GM19395 (cell line): ENCODE measurements at regions not wholly inside any gene's neighbourhood (a gene's known extent, or its start where the extent isn't known, plus 50 kb on each side); places are given as distances from the start of the nearest gene placed in this dataset.
"Not testable (repeated sequence)": the region's sequence is repeated elsewhere in the genome, so short reads cannot be mapped to it uniquely, and the experiment has no call there.

Experiments
- ATAC-seq: cut with Tn5 transposase; IDR thresholded peaks from one replicate; pipeline ENCODE4 v1.9.1; 2021; ENCODE audit warnings: mild to moderate bottlenecking, moderate library complexity; ENCODE audit not compliant: unreplicated experiment

GRCh38 chr12:66733321-66733720 lies 54.4 kb upstream of the GRIP1 start:
- no peak for ATAC-seq

DNA sequence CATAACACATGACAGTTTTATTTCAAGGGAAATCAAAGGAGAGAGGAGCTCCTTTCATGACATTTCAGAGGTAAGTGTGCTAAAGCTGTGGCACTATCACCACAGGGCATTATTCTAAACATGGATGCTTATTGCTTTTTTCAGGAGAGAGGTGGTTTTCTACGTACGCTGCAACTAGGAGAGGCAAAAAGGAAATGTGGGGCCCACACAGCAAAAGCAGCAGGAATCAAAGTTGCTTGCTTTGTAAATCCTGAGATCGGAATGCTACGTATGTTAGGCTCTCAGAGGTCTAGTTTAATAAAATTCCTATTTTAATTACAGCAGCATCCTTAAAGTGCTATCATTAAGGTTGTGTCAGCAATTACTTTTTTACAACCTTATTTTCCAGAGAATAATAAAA lies 55.0 kb upstream of the GRIP1 start:
- no peak for ATAC-seq

GRCh38 chr12:66735275-66735674 lies 56.4 kb upstream of the GRIP1 start:
- no peak for ATAC-seq

DNA sequence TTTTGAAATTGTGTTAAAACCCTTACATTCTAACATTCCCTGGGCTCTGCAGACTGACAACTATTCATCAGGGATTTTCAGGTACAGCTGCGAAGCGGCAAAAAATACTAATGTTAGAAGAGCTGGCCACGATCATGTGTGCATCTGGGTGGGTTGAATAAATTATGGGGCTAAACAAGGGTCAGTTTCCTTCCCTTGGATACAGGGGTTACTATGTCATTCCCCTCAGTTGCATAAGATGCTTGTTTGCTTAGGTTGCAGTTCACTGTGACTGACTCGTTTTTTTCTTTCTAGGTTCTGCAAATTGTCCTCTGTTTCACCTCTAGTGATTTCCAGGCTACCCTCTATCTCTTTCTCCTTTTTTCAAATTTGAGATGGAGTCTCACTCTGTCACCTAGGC lies 58.1 kb upstream of the GRIP1 start:
- ATAC-seq, result no peak

- ATAC-seq, result no peak
These were observed 60.4 kb upstream of the GRIP1 start for GRCh38 chr12:66739266-66739665.

DNA sequence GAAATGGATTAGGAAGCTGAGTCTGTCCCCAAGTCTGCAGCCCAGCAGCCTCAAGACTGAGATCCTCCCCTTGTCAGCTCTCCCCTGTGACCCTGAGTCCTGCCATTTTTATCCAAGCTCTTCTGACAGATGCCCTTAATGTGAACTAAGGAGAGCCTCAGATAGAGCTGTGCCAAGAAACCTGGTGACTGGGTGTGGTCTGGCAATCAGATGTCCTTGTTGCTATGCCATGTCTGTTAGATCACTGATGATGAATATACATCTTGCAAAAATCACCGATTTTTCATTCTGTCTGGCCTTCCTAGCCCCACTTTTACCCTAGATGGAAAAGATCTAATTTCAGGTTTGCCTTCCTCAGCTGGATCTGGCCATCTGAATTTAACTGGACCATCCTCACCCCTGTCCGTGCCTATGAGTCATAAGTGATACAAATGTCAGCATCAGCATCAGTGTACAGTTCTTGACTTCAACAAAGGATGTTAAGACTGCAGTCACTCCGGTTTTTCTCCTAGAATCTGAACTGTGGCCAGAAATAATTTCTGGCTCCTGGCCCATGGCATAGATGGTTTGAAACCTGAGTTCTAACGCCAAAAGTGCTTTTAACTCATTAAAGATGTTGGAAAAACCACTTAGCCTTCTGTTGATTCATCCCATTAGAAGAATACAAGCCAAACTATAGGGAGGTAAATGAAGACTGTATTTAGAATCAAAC lies 61.2 kb upstream of the GRIP1 start:
- ATAC-seq, result no peak

- ATAC-seq, result no peak
These were observed 61.9 kb upstream of the GRIP1 start for GRCh38 chr12:66740732-66741131.

DNA sequence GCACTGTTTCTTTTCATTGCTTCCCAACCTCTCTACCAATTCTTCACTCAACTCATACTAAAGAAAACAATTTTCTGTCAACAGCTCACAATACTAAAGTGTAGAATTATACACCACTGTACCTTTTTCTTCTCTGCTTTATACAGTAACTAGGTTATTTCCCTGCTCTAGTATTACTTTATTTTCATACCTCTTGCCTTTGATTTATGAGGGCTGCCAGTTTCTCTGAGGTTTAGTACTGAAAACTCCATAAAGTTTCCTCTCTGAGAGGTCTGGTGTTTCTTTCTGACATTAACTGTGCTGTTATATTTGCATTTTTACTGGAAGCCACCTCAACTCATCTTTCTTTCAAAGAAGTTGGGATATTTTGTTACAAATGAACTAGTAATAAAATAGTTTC lies 63.0 kb upstream of the GRIP1 start:
- no peak for ATAC-seq

DNA sequence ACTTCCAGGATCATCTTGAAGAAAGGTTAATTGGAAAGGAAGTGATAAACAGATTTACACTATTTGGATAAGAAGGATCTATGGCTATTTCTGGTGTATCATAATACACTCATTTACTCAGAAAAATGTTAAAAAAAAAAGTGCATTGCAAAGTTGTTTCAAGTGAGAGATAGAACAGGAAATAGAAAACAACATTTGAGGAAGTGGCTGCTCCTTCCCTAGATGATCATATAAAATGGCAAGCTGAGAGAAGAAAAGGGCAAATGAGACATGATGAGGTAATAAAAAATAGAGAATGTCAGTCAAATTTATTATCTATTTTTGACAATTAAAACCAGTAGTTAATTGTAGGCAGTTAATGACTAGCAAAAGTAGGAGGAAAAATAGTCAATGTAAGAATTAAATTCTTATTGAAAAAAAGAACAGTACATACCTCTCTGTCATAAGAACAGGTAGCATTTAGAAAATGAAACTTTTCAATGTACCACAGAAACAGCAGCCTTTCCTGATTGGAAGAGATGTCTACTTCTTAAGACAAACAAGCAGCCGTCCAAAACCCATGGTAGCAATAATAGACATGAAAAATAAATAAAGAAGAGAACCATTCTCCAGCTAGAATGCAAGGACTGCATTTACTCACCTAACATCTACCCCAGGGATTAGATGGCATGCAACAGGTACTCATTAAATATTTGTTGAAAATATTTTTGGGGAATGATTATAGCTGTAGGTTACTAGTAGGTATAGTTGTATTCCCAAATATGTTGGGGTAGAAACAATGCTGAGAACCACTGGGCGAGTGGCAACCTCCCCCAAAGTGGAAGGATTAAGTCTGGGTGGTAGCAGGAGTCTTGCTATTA lies 63.9 kb upstream of the GRIP1 start:
- no peak for ATAC-seq

DNA sequence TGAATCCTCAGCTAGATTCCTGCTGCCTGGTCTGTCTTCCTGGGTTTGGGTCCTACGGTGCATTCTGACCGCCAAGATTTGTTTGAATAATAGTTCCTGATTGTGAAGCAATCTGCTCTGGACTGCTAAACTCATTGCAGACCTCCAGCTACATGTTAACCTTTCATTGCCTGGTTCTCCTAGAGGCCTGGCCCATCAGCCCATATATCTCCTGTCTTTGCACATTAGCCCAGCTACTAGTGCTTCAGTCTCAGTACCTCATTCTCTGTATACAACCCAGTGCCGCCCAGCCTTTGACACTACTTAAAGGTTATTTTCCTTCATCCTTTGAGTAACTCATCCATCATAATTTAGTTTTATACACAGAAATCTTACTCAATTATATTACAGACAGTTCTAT lies 65.6 kb upstream of the GRIP1 start:
- ATAC-seq, result no peak

DNA sequence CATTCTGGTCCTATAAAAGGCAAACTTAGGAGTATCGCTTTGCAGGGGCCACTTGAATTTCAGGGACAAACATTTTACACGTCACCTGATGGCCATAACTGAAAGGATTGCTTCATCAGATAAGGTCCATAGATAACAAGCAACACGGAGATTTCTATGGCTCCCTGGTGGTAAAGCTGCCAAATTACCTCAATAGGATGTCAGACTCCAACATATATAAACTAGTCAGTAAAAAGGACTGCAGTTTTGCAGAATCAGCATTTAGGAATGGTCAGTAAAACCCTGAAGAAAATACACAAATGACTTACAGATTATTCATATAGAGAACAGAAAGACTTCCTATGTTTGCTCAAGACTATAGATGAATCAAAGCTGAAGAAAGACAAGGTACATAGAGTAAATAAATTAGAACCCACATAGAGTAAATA lies 66.1 kb upstream of the GRIP1 start:
- ATAC-seq, result no peak

DNA sequence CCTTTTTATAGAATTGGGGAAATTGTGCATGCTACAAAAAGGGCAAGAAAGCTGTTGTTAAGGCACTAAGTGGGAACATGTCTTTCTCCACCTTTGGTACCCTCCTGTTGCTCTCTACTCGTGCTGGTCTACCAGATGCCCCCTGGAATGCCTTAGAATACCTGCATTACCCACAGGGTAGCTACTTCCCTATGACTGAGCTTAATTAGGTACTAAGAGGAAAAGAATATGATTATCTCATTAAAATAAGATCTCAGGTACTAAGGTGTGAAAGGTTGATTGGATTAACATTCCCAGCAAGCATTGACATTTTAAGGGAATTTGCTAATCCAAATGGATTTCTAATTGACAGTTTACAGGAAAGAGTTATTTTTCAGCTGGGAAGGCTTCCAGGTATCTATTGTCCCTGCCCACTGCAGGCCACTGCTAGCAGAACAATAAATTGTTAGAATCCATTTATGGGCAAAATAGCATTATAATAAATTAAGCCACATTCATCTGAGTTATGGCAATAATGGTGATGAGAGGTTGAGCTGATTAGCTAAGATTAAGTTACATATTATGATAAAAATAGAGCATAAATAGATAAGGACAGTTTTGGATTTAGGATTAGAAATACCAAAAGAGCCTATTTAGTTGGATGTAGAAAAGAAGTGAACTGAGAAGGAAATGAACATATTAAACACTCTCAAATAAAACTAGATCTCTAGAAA lies 67.8 kb upstream of the GRIP1 start:
- ATAC-seq, result no peak

DNA sequence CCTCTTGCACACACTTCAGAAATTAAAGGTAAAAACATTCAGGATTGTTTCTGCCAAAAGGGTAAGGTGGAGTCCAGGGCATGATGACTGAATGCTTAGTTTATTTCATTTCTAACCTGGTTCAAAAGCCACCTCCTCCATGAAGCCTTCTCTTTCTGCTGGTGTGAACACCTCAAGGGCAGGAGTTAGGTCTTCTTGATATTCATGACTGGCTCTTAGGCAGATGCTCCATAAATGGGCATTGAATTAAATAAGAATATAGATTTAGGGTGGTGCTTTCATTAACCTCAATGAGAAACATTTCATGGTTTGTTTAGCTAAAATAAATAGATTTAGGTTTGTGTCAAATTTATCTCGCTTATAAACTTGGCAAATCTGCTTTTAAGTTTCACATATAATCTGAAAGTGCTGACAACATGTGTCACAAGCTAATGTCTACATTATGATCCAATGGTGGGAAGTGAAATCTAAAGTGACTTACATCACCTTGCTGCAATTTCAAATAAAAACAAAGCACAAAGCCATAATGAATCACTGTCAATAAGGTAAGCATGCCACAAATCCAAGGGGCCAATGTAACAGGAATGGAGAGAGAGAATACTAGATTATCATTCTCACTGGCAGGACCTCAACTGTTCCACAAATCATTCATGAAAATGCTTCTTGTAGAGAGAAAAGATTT lies 72.7 kb upstream of the GRIP1 start:
- no peak for ATAC-seq

- ATAC-seq, result no peak
These were observed 74.9 kb upstream of the GRIP1 start for GRCh38 chr12:66753810-66754209.

DNA sequence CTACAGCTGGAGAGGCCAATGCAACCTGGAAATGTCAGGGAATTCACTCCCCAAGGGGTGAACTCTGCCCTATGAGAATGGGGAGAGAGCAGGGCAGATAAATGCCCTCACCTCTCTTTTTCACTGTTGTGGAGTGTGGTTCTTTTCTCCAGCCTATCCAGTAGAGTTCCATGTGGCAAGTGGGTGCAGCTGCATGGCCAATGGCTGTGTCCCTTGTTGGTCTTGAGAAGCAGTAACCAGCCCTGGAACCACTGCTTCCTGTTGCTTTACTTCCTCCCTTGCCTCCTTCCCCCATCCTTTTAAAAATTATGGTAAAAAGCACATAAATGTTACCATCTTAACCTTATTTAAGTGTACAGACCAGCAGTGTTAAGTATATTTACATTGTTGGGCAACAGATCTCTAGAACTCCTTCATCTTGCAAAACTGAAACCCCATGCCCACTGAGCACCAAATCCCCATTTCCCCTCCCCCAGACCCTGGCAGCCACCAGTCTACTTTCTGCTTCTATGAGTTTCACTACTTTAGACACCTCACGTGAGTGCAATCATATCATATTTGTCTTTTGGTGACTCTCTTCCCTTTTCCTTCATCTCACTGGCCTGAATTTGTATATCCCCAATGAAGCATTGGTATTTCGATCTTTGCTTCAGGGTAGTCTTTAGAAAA lies 77.0 kb upstream of the GRIP1 start:
- ATAC-seq, result no peak

DNA sequence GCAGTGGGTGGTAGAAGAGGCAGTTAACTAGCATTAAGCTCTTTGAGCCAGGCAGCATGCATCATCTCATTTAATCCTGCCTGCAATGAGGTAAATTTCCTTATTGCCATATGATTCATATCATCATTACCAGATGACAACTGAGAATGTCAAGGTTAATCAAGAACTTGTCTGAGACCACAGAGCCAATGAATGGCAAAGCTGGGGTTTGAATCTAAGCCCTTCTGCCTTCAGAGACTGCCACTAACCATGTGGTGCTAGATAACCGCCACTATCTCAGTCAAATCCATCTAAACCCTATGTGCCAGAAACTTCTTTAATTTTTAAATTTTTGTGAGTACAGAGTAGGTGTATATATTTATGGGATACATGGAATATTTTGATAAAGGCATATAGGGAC lies 77.8 kb upstream of the GRIP1 start:
- no peak for ATAC-seq

DNA sequence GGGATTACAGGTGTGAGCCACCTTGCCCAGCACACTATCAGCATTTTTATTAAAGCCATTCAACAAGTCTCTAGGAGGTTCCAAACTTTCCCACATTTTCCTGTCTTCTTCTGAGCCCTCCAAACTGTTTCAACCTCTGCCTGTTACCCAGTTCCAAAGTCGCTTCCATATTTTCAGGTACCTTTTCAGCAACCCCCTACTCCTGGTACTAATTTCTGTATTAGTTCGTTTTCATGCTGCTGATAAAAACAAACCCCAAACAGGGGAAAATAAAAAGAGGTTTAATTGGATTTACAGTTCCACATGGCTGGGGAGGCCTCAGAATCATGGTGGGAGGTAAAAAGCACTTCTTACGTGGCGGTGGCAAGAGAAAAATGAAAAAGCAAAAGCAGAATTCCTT lies 81.2 kb upstream of the GRIP1 start:
- not testable (repeated sequence) for ATAC-seq

DNA sequence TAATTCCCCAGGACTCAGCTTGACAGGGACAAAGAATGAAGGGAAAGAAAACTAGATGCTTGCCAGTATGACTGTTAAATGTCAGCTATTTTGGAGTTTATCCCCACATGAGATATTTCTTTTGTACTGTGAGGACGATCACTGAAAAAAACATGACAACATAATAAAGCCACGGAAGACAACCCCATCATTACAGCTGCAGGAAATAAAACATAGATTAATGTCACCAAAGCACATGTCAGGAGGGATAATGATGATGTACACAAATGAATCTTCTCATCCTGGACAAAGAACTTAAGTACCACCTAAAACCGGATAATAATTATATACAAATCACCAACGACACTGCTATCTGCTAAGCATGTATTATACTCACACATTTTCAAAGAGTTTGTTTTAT lies 84.6 kb upstream of the GRIP1 start:
- ATAC-seq, result no peak

GRCh38 chr12:66765204-66765603 lies 86.3 kb upstream of the GRIP1 start:
- ATAC-seq, result no peak

GRCh38 chr12:66767536-66767935 lies 88.7 kb upstream of the GRIP1 start:
- ATAC-seq, result no peak

DNA sequence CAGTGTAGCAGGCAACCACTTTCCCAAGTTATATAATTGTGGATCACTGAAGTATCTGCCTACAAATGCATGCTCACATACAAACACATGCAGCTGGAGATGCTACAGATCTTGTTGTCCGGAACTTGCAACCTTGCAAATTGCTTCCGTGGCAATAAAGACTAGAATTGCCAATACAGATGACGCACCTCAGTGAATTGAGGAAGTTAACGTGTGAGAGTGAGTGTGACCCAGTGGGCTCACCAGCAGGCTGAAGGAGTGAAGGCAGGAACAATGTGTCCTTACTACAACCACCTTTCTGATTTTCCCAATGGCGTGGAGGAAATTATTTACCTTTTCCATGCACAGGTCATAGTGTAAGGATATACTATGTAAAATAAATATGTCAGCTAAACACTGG lies 89.4 kb upstream of the GRIP1 start:
- ATAC-seq, result no peak
